WTC11 (cell line): ENCODE measurements at regions not wholly inside any gene's neighbourhood (a gene's known extent, or its start where the extent isn't known, plus 50 kb on each side); places are given as distances from the start of the nearest gene placed in this dataset.
A peak's percentile ranks its signal among the peaks of the same experiment; 100 is the strongest.

Experiments used
- ATAC-seq: fragments of 200-7000 bp; cut with Tn5 transposase; 2 replicates; pipeline ENCODE4 v1.10.0; 2021; ENCODE audit warnings: mild to moderate bottlenecking, moderate library complexity
- CTCF ChIA-PET: fragments of 300-600 bp; sonication (Branson Sonifier 250); formaldehyde crosslinking; loops from one replicate; lab custom pipeline; 2021; ENCODE audit warnings: antibody characterized with exemption; lab: Charles Lee
- POLR2A ChIA-PET: fragments of 350-600 bp; sonication (Branson Sonifier 250); formaldehyde crosslinking; loops from one replicate; lab custom pipeline; 2021; ENCODE audit warnings: antibody characterized with exemption; lab: Charles Lee
- DNase-seq: peaks from one replicate; pipeline ENCODE4 v3.0.0; 2021; ENCODE audit warnings: low spot score
- H3K27ac Mint-ChIP-seq: 2 replicates; pipeline ENCODE4 v1.8.0; 2021; ENCODE audit warnings: mixed read lengths
- H3K27me3 Mint-ChIP-seq: 2 replicates; pipeline ENCODE4 v1.8.0; 2021; ENCODE audit warnings: low read depth, mild to moderate bottlenecking, moderate library complexity, mixed read lengths
- H3K36me3 Mint-ChIP-seq: 2 replicates; pipeline ENCODE4 v1.8.0; 2021; ENCODE audit warnings: mixed read lengths
- H3K4me1 Mint-ChIP-seq: 2 replicates; pipeline ENCODE4 v1.8.0; 2022; ENCODE audit warnings: mixed read lengths
- H3K4me3 Mint-ChIP-seq: 2 replicates; pipeline ENCODE4 v1.8.0; 2021; ENCODE audit warnings: mild to moderate bottlenecking, moderate library complexity, mixed read lengths
- H3K9me3 Mint-ChIP-seq: 2 replicates; pipeline ENCODE4 v1.8.0; 2021; ENCODE audit warnings: mixed read lengths
- AFF4 ChIP-seq: sonication (generic); formaldehyde crosslinking; IDR thresholded peaks from 2 replicates; pipeline ENCODE4 v1.8.1; 2023; ENCODE audit warnings: mild to moderate bottlenecking, missing genetic modification reagents, borderline replicate concordance
- ATF1 ChIP-seq: sonication (generic); formaldehyde crosslinking; IDR thresholded peaks from 2 replicates; pipeline ENCODE4 v1.8.1; 2023; ENCODE audit warnings: mild to moderate bottlenecking, moderate library complexity, missing genetic modification reagents
- ERG ChIP-seq: fragments of 250-450 bp; sonication (Bioruptor Pico); IDR thresholded peaks from 2 replicates; pipeline ENCODE4 v1.8.0; 2021; ENCODE audit warnings: mild to moderate bottlenecking
- FOXP1 ChIP-seq: sonication (generic); formaldehyde crosslinking; IDR thresholded peaks from 2 replicates; pipeline ENCODE4 v1.8.0; 2022; ENCODE audit warnings: missing genetic modification reagents, mild to moderate bottlenecking, moderate library complexity, borderline replicate concordance
- GRHL2 ChIP-seq: fragments of 250-450 bp; sonication (Bioruptor Pico); IDR thresholded peaks from 2 replicates; pipeline ENCODE4 v1.8.0; 2022; ENCODE audit warnings: mild to moderate bottlenecking, moderate library complexity; ENCODE audit not compliant: insufficient replicate concordance, severe bottlenecking
- NFATC4 ChIP-seq: fragments of 250-450 bp; sonication (Bioruptor Pico); IDR thresholded peaks from 2 replicates; pipeline ENCODE4 v1.9.0; 2021; ENCODE audit warnings: mild to moderate bottlenecking
- NFYB ChIP-seq: sonication (generic); formaldehyde crosslinking; conservative IDR thresholded peaks from 2 replicates; pipeline ENCODE4 v1.8.0; 2022; ENCODE audit warnings: low read depth, missing genetic modification reagents
- RORB ChIP-seq: fragments of 250-450 bp; sonication (Bioruptor Pico); IDR thresholded peaks from 2 replicates; pipeline ENCODE4 v1.9.0; 2021; ENCODE audit warnings: mild to moderate bottlenecking
- SMAD3 ChIP-seq: sonication (generic); formaldehyde crosslinking; IDR thresholded peaks from 2 replicates; pipeline ENCODE4 v1.8.0; 2022; ENCODE audit warnings: missing genetic modification reagents, mild to moderate bottlenecking, borderline replicate concordance
- TCF7 ChIP-seq: sonication (generic); formaldehyde crosslinking; IDR thresholded peaks from 2 replicates; pipeline ENCODE4 v1.8.0; 2022; ENCODE audit warnings: mild to moderate bottlenecking, low read depth, missing genetic modification reagents, moderate library complexity
- TEAD1 ChIP-seq: sonication (generic); formaldehyde crosslinking; IDR thresholded peaks from 2 replicates; pipeline ENCODE4 v1.8.0; 2022; ENCODE audit warnings: mild to moderate bottlenecking, missing genetic modification reagents
- TP53 ChIP-seq: sonication (generic); formaldehyde crosslinking; IDR thresholded peaks from 2 replicates; pipeline ENCODE4 v1.8.1; 2023; ENCODE audit warnings: mild to moderate bottlenecking, missing genetic modification reagents
- ZNF138 ChIP-seq: sonication (generic); formaldehyde crosslinking; conservative IDR thresholded peaks from 2 replicates; pipeline ENCODE4 v1.8.1; 2022; ENCODE audit warnings: mild to moderate bottlenecking, moderate library complexity, missing genetic modification reagents
- ZNF416 ChIP-seq: fragments of 250-450 bp; sonication (Bioruptor Pico); IDR thresholded peaks from 2 replicates; pipeline ENCODE4 v1.9.0; 2021; ENCODE audit warnings: mild to moderate bottlenecking, inconsistent platforms
- TF ChIP-seq, protein P1 (sequence below): fragments of 250-450 bp; sonication (Bioruptor Pico); IDR thresholded peaks from 2 replicates; pipeline ENCODE4 v2.1.2; 2022; ENCODE audit warnings: mild to moderate bottlenecking, moderate library complexity
- TF ChIP-seq, protein P2 (sequence below): sonication (generic); formaldehyde crosslinking; IDR thresholded peaks from 2 replicates; pipeline ENCODE4 v1.8.1; 2023; ENCODE audit warnings: mild to moderate bottlenecking, missing genetic modification reagents
- TF ChIP-seq, protein P3 (sequence below): sonication (generic); formaldehyde crosslinking; IDR thresholded peaks from 2 replicates; pipeline ENCODE4 v1.8.0; 2022; ENCODE audit warnings: mild to moderate bottlenecking, missing genetic modification reagents
- TF ChIP-seq, protein P4 (sequence below): sonication (generic); formaldehyde crosslinking; IDR thresholded peaks from 2 replicates; pipeline ENCODE4 v1.8.0; 2022; ENCODE audit warnings: mild to moderate bottlenecking, missing genetic modification reagents

DNA sequence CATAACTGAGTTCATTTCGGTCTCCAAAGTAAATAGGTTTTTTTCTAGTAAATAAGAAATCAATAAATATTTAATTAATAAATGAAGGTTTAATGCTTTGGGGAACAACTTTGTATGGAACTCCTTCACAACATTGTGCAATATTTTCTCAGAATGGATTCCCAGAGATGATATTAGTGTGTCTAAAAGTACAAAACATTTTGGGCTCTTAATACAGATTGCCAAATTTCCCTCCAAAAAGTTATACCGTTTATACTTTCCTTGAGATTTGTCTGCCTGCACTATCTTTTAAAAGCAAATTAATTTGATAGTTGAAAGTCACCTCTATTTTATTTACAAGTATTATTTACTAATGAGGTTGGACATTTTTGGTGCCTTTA is 151.8 kb downstream of the FAM161A start:
- H3K36me3 Mint-ChIP-seq = no peaks in the 10 kb centered on the region
- ChIA-PET CTCF (no interaction called here), POLR2A (no interaction called here)
- peaks cover 8% of the 10 kb centered on the region for H3K9me3 Mint-ChIP-seq
- H3K27me3 Mint-ChIP-seq = no peaks in the 10 kb centered on the region; the same call in 1 of the 2 replicates
- no peak for ATAC-seq
- TF ChIP-seq FOXP1 (CRISPR knock-in tag) (no peak), RORB (CRISPR knock-in tag) (no peak), ERG (CRISPR knock-in tag) (no peak), NFATC4 (CRISPR knock-in tag) (no peak)
- DNase-seq = no peak
- H3K27ac Mint-ChIP-seq = no peak overlapping the region
- no peaks in the 10 kb centered on the region for H3K4me1 Mint-ChIP-seq
- no peak overlapping the region for H3K4me3 Mint-ChIP-seq

DNA sequence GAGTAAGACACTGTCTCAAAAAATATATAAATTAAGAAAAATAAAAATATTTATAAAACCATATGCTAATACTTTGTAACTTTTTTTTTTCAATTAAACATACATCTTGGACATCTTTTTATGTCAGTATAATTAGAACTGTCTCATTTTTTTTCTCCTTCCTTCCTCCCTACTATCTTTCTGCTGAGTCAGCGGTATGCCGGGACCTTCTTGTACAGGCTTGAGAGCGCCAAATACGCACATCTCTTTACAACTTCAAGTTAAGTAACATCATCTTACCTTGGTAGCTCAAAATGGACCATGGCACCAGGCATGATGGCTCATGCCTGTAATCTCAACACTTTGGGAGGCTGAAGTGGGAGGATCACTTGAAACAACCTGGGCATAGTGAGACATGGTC is 153.4 kb downstream of the FAM161A start:
- CTCF ChIA-PET = no interaction called here
- no peak for ATAC-seq

GRCh38 chr2:61694312-61695274 is 156.4 kb upstream of the XPO1 start:
- 0 out of 2 replicates have a peak overlapping the region, but pooled peaks have one; percentile 51 for H3K27ac Mint-ChIP-seq
- CTCF ChIA-PET = interaction anchor here (0.6 to 1.4 kb wide), 3 partner anchors 10 to 634 kb away, joined by 3 to 4 read pairs (median 3); no protein-coding TSS in a partner anchor
- TF ChIP-seq ZNF416 = no peak
- no peak for TF ChIP-seq AFF4 (CRISPR knock-in tag)
- no peak for TF ChIP-seq ZNF138 (CRISPR knock-in tag)
- TF ChIP-seq, protein P1, sequence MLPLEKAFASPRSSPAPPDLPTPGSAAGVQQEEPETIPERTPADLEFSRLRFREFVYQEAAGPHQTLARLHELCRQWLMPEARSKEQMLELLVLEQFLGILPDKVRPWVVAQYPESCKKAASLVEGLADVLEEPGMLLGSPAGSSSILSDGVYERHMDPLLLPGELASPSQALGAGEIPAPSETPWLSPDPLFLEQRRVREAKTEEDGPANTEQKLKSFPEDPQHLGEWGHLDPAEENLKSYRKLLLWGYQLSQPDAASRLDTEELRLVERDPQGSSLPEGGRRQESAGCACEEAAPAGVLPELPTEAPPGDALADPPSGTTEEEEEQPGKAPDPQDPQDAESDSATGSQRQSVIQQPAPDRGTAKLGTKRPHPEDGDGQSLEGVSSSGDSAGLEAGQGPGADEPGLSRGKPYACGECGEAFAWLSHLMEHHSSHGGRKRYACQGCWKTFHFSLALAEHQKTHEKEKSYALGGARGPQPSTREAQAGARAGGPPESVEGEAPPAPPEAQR (CRISPR knock-in tag) = no peak
- no peak for TF ChIP-seq ERG (CRISPR knock-in tag)
- no peak for TF ChIP-seq TP53 (CRISPR knock-in tag)
- TF ChIP-seq, protein P2, sequence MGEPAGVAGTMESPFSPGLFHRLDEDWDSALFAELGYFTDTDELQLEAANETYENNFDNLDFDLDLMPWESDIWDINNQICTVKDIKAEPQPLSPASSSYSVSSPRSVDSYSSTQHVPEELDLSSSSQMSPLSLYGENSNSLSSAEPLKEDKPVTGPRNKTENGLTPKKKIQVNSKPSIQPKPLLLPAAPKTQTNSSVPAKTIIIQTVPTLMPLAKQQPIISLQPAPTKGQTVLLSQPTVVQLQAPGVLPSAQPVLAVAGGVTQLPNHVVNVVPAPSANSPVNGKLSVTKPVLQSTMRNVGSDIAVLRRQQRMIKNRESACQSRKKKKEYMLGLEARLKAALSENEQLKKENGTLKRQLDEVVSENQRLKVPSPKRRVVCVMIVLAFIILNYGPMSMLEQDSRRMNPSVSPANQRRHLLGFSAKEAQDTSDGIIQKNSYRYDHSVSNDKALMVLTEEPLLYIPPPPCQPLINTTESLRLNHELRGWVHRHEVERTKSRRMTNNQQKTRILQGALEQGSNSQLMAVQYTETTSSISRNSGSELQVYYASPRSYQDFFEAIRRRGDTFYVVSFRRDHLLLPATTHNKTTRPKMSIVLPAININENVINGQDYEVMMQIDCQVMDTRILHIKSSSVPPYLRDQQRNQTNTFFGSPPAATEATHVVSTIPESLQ = no peak
- TF ChIP-seq SMAD3 (CRISPR knock-in tag) = no peak
- TF ChIP-seq, protein P3, sequence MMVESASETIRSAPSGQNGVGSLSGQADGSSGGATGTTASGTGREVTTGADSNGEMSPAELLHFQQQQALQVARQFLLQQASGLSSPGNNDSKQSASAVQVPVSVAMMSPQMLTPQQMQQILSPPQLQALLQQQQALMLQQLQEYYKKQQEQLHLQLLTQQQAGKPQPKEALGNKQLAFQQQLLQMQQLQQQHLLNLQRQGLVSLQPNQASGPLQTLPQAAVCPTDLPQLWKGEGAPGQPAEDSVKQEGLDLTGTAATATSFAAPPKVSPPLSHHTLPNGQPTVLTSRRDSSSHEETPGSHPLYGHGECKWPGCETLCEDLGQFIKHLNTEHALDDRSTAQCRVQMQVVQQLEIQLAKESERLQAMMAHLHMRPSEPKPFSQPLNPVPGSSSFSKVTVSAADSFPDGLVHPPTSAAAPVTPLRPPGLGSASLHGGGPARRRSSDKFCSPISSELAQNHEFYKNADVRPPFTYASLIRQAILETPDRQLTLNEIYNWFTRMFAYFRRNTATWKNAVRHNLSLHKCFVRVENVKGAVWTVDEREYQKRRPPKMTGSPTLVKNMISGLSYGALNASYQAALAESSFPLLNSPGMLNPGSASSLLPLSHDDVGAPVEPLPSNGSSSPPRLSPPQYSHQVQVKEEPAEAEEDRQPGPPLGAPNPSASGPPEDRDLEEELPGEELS (CRISPR knock-in tag) = peak; percentile 14; the same call in 1 of the 2 replicates
- TF ChIP-seq TCF7 = no peak
- no peak for TF ChIP-seq GRHL2
- TF ChIP-seq, protein P4, sequence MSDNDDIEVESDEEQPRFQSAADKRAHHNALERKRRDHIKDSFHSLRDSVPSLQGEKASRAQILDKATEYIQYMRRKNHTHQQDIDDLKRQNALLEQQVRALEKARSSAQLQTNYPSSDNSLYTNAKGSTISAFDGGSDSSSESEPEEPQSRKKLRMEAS = 0 out of 2 replicates have a peak, but pooled peaks have one; percentile 7

More for the DNA sequence above, 153.4 kb downstream of the FAM161A start:
- no peak for DNase-seq
- H3K4me3 Mint-ChIP-seq = no peak overlapping the region
- no peak overlapping the region for H3K27ac Mint-ChIP-seq
- POLR2A ChIA-PET = interaction anchor here (0.9 kb wide), 1 partner anchor 10 kb away, joined by 3 read pairs; no protein-coding TSS in a partner anchor
- no peaks in the 10 kb centered on the region for H3K4me1 Mint-ChIP-seq
- TF ChIP-seq ATF1 (CRISPR knock-in tag) (no peak), NFYB (CRISPR knock-in tag) (no peak), TEAD1 (CRISPR knock-in tag) (no peak)
- TF ChIP-seq, all 79 proteins: peak for 0
- Mint-ChIP-seq H3K27me3 (peaks cover 3% of the 10 kb centered on the region; the same call in 1 of the 2 replicates), H3K36me3 (no peaks in the 10 kb centered on the region), H3K9me3 (peaks cover 8% of the 10 kb centered on the region)

More at GRCh38 chr2:61694312-61695274, 156.4 kb upstream of the XPO1 start:
- H3K27me3 Mint-ChIP-seq = peaks cover 5% of the 10 kb centered on the region; the same call in 1 of the 2 replicates
- peaks cover 8% of the 10 kb centered on the region for H3K4me1 Mint-ChIP-seq
- no peaks in the 10 kb centered on the region for H3K36me3 Mint-ChIP-seq
- peak; percentile 99 for ATAC-seq
- peak; percentile 96 for DNase-seq
- POLR2A ChIA-PET = interaction anchor here (0.6 kb wide), 1 partner anchor 13 kb away, joined by 8 read pairs; no protein-coding TSS in a partner anchor
- H3K4me3 Mint-ChIP-seq = peak overlapping the region; percentile 87
- no peaks in the 10 kb centered on the region for H3K9me3 Mint-ChIP-seq
